Neural progenitor cell (in vitro differentiated cells): ENCODE measurements at regions not wholly inside any gene's neighbourhood (a gene's known extent, or its start where the extent isn't known, plus 50 kb on each side); places are given as distances from the start of the nearest gene placed in this dataset.

Source experiments
- EZH2 ChIP-seq: fragments of 200-600 bp; sonication (generic); IDR thresholded peaks from 2 replicates; pipeline ENCODE4 v1.6.1; 2017; ENCODE audit warnings: antibody characterized with exemption, mild to moderate bottlenecking, moderate library complexity
- EZH2phosphoT487 ChIP-seq: fragments of 200-600 bp; sonication (generic); IDR thresholded peaks from 2 replicates; pipeline ENCODE4 v1.6.1; 2017; ENCODE audit warnings: antibody characterized with exemption
- TF ChIP-seq, protein P1 (sequence below): fragments of 200-600 bp; sonication (generic); IDR thresholded peaks from 2 replicates; pipeline ENCODE4 v1.5.1; 2017; ENCODE audit warnings: antibody characterized with exemption, mild to moderate bottlenecking

DNA sequence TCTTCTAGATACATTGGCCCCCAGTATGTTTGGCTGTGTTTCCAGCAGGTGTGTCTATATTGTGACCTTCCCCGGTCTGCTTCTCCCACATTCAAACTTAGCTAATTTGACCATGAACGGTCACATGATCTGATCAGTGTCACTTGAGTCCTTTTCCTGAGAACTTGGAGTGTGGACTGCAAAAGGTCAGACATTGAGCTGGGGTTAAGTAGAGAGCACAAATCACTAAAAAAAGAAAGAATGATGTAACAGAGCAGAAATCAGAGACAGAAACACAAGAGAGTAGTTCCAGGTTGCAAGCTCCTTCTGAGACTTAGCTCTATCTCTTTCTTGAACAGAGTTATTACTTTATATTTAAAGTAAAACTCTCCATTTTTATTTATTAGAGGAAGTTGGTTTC is 733.9 kb downstream of the CBLN4 start:
- TF ChIP-seq, protein P1, sequence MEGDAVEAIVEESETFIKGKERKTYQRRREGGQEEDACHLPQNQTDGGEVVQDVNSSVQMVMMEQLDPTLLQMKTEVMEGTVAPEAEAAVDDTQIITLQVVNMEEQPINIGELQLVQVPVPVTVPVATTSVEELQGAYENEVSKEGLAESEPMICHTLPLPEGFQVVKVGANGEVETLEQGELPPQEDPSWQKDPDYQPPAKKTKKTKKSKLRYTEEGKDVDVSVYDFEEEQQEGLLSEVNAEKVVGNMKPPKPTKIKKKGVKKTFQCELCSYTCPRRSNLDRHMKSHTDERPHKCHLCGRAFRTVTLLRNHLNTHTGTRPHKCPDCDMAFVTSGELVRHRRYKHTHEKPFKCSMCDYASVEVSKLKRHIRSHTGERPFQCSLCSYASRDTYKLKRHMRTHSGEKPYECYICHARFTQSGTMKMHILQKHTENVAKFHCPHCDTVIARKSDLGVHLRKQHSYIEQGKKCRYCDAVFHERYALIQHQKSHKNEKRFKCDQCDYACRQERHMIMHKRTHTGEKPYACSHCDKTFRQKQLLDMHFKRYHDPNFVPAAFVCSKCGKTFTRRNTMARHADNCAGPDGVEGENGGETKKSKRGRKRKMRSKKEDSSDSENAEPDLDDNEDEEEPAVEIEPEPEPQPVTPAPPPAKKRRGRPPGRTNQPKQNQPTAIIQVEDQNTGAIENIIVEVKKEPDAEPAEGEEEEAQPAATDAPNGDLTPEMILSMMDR: no peak
- TF ChIP-seq EZH2 (no peak), EZH2phosphoT487 (no peak)
